Neural crest cell (in vitro differentiated cells): ENCODE measurements at regions not wholly inside any gene's neighbourhood (a gene's known extent, or its start where the extent isn't known, plus 50 kb on each side); places are given as distances from the start of the nearest gene placed in this dataset.
"Not testable (repeated sequence)": the region's sequence is repeated elsewhere in the genome, so short reads cannot be mapped to it uniquely, and the experiment has no call there.

Experiments used
- DNase-seq: peaks from one replicate; pipeline ENCODE4 v3.0.0; 2021; ENCODE audit warnings: low read depth, mixed read lengths, low spot score
- H3K27ac Mint-ChIP-seq: one replicate; pipeline ENCODE4 v1.8.0; 2021; ENCODE audit warnings: mild to moderate bottlenecking, mixed read lengths; ENCODE audit not compliant: unreplicated experiment
- H3K27me3 Mint-ChIP-seq: 2 replicates; pipeline ENCODE4 v1.8.0; 2021; ENCODE audit warnings: low read depth, mild to moderate bottlenecking, mixed read lengths
- H3K36me3 Mint-ChIP-seq: 2 replicates; pipeline ENCODE4 v1.8.0; 2021; ENCODE audit warnings: low read depth, mild to moderate bottlenecking, mixed read lengths
- H3K4me1 Mint-ChIP-seq: 2 replicates; pipeline ENCODE4 v1.8.0; 2021; ENCODE audit warnings: mixed read lengths
- H3K4me3 Mint-ChIP-seq: one replicate; pipeline ENCODE4 v1.8.0; 2021; ENCODE audit warnings: mild to moderate bottlenecking, mixed read lengths
- H3K9me3 Mint-ChIP-seq: 2 replicates; pipeline ENCODE4 v1.8.0; 2021; ENCODE audit warnings: mixed read lengths
- CTCF ChIP-seq: fragments of 200-600 bp; sonication (generic); conservative IDR thresholded peaks from 2 replicates; pipeline ENCODE4 v1.5.0; 2021; ENCODE audit warnings: antibody characterized with exemption, mild to moderate bottlenecking

- Mint-ChIP-seq H3K4me3 (no peak overlapping the region), H3K27ac (no peak overlapping the region), H3K27me3 (no peaks in the 10 kb centered on the region), H3K9me3 (no peaks in the 10 kb centered on the region), H3K36me3 (no peaks in the 10 kb centered on the region), H3K4me1 (no peaks in the 10 kb centered on the region)
- DNase-seq = no peak
- no peak for TF ChIP-seq CTCF
Measured at GRCh38 chr4:33494150-33494549, 2750.2 kb downstream of the ARAP2 start.

DNA sequence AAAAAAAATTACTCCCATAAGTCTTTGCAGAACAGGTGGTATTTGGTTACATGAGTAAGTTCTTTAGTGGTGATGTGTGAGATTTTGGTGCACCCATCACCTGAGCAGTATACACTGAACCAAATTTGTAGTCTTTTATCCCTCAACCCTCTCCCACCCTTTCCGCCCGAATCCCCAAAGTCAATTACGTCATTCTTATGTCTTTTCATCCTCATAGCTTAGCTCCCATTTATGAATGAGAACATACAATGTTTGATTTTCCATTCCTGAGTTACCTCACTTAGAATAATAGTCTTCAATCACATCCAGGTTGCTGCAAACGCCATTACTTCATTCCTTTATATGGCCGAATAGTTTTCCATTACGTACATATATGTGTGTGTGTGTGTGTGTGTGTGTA, 2742.7 kb downstream of the ARAP2 start:
- not testable (repeated sequence) for H3K9me3 Mint-ChIP-seq, H3K4me3 Mint-ChIP-seq, DNase-seq, H3K27ac Mint-ChIP-seq, H3K36me3 Mint-ChIP-seq, H3K4me1 Mint-ChIP-seq, H3K27me3 Mint-ChIP-seq

DNA sequence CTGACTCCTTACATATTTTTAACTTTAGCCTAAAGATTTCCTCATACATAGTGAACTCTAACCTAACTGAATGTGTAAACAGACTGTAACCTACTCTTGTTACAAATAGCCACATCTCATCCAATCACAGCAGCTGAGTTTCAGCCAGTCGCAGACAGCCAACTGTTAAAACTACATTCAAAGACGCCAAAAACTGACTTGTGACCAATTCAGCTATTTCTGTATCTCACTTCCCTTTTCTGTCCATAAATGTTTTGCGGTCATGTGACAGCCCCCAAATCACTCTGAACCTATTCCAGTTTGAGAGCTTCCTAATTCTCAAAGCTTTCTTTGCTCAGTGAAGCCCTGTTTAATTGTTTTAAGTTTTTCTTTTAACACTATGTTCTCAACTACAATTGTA, 2731.9 kb downstream of the ARAP2 start:
- TF ChIP-seq CTCF = no peak

DNA sequence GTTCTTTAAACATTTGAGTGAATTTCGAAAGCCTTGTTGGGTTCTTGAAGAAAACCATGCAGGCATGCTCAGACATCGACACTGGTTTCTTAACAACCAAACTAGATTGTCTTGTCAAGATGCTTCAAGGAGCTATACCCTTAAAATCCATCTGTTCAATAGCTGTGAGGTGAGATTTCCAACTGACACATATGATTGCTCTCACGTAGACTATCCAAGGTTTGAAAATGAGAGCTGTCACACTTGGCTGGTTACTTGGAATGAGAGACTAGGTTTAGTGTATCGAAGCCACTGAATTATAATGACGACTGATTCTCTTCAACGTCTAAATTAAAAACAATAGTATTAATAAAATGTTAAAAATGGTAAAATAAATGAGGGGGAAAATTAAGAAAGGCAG, 2725.5 kb downstream of the ARAP2 start:
- H3K4me3 Mint-ChIP-seq = no peak overlapping the region
- DNase-seq = no peak
- TF ChIP-seq CTCF = no peak
- H3K27ac Mint-ChIP-seq = no peak overlapping the region
- peaks cover 6% of the 10 kb centered on the region for H3K36me3 Mint-ChIP-seq
- no peaks in the 10 kb centered on the region for H3K4me1 Mint-ChIP-seq
- H3K9me3 Mint-ChIP-seq = peaks cover 14% of the 10 kb centered on the region
- H3K27me3 Mint-ChIP-seq = no peaks in the 10 kb centered on the region

More for the DNA sequence above, 2731.9 kb downstream of the ARAP2 start:
- H3K27me3 Mint-ChIP-seq = no peaks in the 10 kb centered on the region
- H3K27ac Mint-ChIP-seq = no peak overlapping the region
- H3K36me3 Mint-ChIP-seq = peaks cover 6% of the 10 kb centered on the region
- no peaks in the 10 kb centered on the region for H3K4me1 Mint-ChIP-seq
- H3K9me3 Mint-ChIP-seq = peaks cover 8% of the 10 kb centered on the region
- no peak overlapping the region for H3K4me3 Mint-ChIP-seq
- DNase-seq = no peak

DNA sequence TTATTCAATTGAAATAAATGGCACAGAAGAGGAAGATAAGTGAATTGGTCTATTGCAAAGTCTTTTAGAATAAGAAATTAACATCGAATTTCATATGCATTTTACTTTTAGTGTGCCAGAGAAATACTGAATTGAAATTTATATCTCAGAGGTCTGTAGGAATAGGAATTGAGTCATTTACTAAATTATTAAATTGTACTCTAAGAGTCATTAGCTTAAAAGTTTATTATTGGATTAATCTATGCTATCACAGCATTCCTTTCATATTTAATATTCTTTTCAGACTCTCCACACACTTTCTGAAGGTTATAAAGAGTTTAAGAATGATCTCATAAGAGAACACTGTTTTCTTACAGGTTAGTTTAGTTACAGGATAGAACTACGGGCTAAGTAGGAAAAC, 2711.5 kb downstream of the ARAP2 start:
- H3K36me3 Mint-ChIP-seq = no peaks in the 10 kb centered on the region
- H3K27me3 Mint-ChIP-seq = no peaks in the 10 kb centered on the region
- no peak for TF ChIP-seq CTCF
- DNase-seq = no peak
- H3K4me3 Mint-ChIP-seq = no peak overlapping the region
- H3K27ac Mint-ChIP-seq = no peak overlapping the region
- no peaks in the 10 kb centered on the region for H3K9me3 Mint-ChIP-seq
- no peaks in the 10 kb centered on the region for H3K4me1 Mint-ChIP-seq

DNA sequence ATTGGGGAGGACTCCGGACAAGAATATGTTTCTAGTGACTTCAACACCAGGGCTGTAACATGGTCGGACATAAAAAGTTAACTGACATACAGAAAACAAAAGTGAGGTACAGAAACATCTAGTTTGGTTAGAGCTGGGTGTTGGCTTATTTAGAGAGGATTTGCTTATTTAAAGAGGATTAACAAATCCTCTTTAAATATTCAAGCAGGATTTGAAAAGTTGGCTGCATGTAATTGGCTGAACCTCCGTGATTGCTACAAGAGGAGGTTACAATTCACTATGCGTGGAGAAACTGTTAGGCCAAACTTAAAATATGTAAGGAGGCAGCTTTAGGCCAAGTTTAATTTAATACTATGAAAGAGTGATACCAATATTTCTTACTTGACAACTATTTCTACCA, 2707.4 kb downstream of the ARAP2 start:
- no peak overlapping the region for H3K4me3 Mint-ChIP-seq
- no peaks in the 10 kb centered on the region for H3K36me3 Mint-ChIP-seq
- no peak for DNase-seq

More for the DNA sequence above, 2707.4 kb downstream of the ARAP2 start:
- no peaks in the 10 kb centered on the region for H3K27me3 Mint-ChIP-seq
- H3K9me3 Mint-ChIP-seq = no peaks in the 10 kb centered on the region
- no peaks in the 10 kb centered on the region for H3K4me1 Mint-ChIP-seq
- no peak overlapping the region for H3K27ac Mint-ChIP-seq
- no peak for TF ChIP-seq CTCF
